HG03280 (cell line): ENCODE measurements at regions not wholly inside any gene's neighbourhood (a gene's known extent, or its start where the extent isn't known, plus 50 kb on each side); places are given as distances from the start of the nearest gene placed in this dataset.

Experiments used
- ATAC-seq: cut with Tn5 transposase; IDR thresholded peaks from one replicate; pipeline ENCODE4 v1.9.1; 2021; ENCODE audit warnings: mild to moderate bottlenecking, moderate library complexity; ENCODE audit not compliant: unreplicated experiment

GRCh38 chr10:43944381-43945093 lies 295.9 kb upstream of the ZNF32 start:
- ATAC-seq: no peak

- ATAC-seq: no peak
These were observed 295.2 kb upstream of the ZNF32 start for GRCh38 chr10:43943818-43944360.

- no peak for ATAC-seq
These were observed 294.6 kb upstream of the ZNF32 start for GRCh38 chr10:43943119-43943817.

- ATAC-seq: no peak
These were observed 293.6 kb upstream of the ZNF32 start for GRCh38 chr10:43942096-43942850.

GRCh38 chr10:43940898-43941837 lies 292.5 kb upstream of the ZNF32 start:
- no peak for ATAC-seq

- no peak for ATAC-seq
These were observed 291.5 kb upstream of the ZNF32 start for GRCh38 chr10:43939939-43940820.

GRCh38 chr10:43939389-43939938 lies 290.8 kb upstream of the ZNF32 start:
- no peak for ATAC-seq

GRCh38 chr10:43938810-43939209 lies 290.1 kb upstream of the ZNF32 start:
- no peak for ATAC-seq

- ATAC-seq: no peak
These were observed 282.7 kb upstream of the ZNF32 start for GRCh38 chr10:43931308-43931930.

- no peak for ATAC-seq
These were observed 282.1 kb upstream of the ZNF32 start for GRCh38 chr10:43930777-43931176.

- ATAC-seq: no peak
These were observed 281.6 kb upstream of the ZNF32 start for GRCh38 chr10:43930243-43930642.

- no peak for ATAC-seq
These were observed 280.4 kb upstream of the ZNF32 start for GRCh38 chr10:43929122-43929521.

GRCh38 chr10:43928425-43928968 lies 279.8 kb upstream of the ZNF32 start:
- no peak for ATAC-seq

- no peak for ATAC-seq
These were observed 278.3 kb upstream of the ZNF32 start for GRCh38 chr10:43926875-43927406.

- ATAC-seq: no peak
These were observed 277.7 kb upstream of the ZNF32 start for GRCh38 chr10:43926371-43926770.

GRCh38 chr10:43925793-43926192 lies 277.1 kb upstream of the ZNF32 start:
- no peak for ATAC-seq

GRCh38 chr10:43923328-43923727 lies 274.6 kb upstream of the ZNF32 start:
- no peak for ATAC-seq
